ENCODE measurements at regions not wholly inside any gene's neighbourhood (a gene's known extent, or its start where the extent isn't known, plus 50 kb on each side); places are given as distances from the start of the nearest gene placed in this dataset.

DNA sequence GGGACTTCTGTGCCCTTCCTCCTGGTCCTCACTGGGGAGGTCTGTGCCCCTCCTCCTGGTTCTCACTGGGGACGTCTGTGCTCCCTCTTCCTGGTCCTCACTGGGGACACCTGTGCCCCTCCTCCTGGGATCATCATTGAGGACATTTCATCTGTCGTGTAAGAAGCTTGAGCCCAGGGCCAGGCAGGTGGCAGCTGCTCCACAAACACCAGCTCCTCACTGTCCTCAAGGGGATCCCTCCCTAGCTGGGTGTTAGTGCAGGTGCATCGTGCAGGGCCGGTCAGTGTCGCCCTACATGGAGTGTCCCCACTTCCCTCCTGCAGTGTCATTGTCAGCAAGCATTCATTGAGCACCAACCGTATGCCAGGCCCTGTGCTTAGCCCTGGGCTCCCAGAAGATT is 312.7 kb downstream of the PTPRU start:
- Histone ChIP-seq H3K4me3 (ENCODE audit: insufficient read depth, low read depth, low read length) (no peak overlapping the region), H3K36me3 (ENCODE audit: insufficient read depth, low read length) (no peaks in the 10 kb centered on the region), H3K27me3 (ENCODE audit: insufficient read depth, low read length) (no peaks in the 10 kb centered on the region), H3K79me2 (ENCODE audit: insufficient read depth, low read length) (no peaks in the 10 kb centered on the region), H3K4me2 (ENCODE audit: low read length) (no peak overlapping the region), H3K9me3 (ENCODE audit: insufficient read depth, low read depth, low read length) (no peaks in the 10 kb centered on the region), H4K20me1 (ENCODE audit: insufficient read depth, low read length) (no peaks in the 10 kb centered on the region), H2AFZ (ENCODE audit: low read depth, low read length) (no peak overlapping the region), H3K27ac (ENCODE audit: low read depth, low read length) (no peak overlapping the region), H3K9ac (ENCODE audit: low read length) (no peak overlapping the region), H3K4me1 (ENCODE audit: insufficient read depth, low read length) (no peaks in the 10 kb centered on the region)
- H3K36me3 Mint-ChIP-seq (ENCODE audit: low read depth, unreplicated experiment), result no peaks in the 10 kb centered on the region
- FAIRE-seq, result no peak
- H3K4me1 Mint-ChIP-seq (ENCODE audit: low read depth, unreplicated experiment), result no peaks in the 10 kb centered on the region
- H3K27me3 Mint-ChIP-seq (ENCODE audit: low read depth, unreplicated experiment), result peaks cover 31% of the 10 kb centered on the region
- TF ChIP-seq CTCF (IDR thresholded peaks at IDR 0.05; ENCODE audit: insufficient read depth, low read depth, low read length) (no peak), EZH2 (IDR thresholded peaks at IDR 0.05; ENCODE audit: insufficient read depth, low read length) (no peak)
- no peak overlapping the region for H3K4me3 Mint-ChIP-seq (ENCODE audit: unreplicated experiment)
- H3K27ac Mint-ChIP-seq (ENCODE audit: unreplicated experiment), result no peak overlapping the region
- H3K9me3 Mint-ChIP-seq (ENCODE audit: unreplicated experiment), result peaks cover 10% of the 10 kb centered on the region
- no peak for DNase-seq (ENCODE audit: low read depth)

GRCh38 chr1:29548091-29548490 is 311.8 kb downstream of the PTPRU start:
- no peak for TF ChIP-seq EZH2 (IDR thresholded peaks at IDR 0.05; ENCODE audit: insufficient read depth, low read length)
- TF ChIP-seq CTCF (IDR thresholded peaks at IDR 0.05; ENCODE audit: insufficient read depth, low read depth, low read length), result no peak
- no peak overlapping the region for H3K4me3 Mint-ChIP-seq (ENCODE audit: unreplicated experiment)
- H3K27ac Mint-ChIP-seq (ENCODE audit: unreplicated experiment), result no peak overlapping the region
- no peak overlapping the region for H3K9ac ChIP-seq (ENCODE audit: low read length)
- H2AFZ ChIP-seq (ENCODE audit: low read depth, low read length), result no peak overlapping the region
- DNase-seq (ENCODE audit: low read depth) (no peak), FAIRE-seq (no peak)
- H3K4me1 Mint-ChIP-seq (ENCODE audit: low read depth, unreplicated experiment), result no peaks in the 10 kb centered on the region
- H3K4me2 ChIP-seq (ENCODE audit: low read length), result no peak overlapping the region
- no peaks in the 10 kb centered on the region for H3K9me3 ChIP-seq (ENCODE audit: insufficient read depth, low read depth, low read length)
- H4K20me1 ChIP-seq (ENCODE audit: insufficient read depth, low read length), result no peaks in the 10 kb centered on the region
- no peak overlapping the region for H3K27ac ChIP-seq (ENCODE audit: low read depth, low read length)
- no peaks in the 10 kb centered on the region for H3K27me3 ChIP-seq (ENCODE audit: insufficient read depth, low read length)
- peaks cover 36% of the 10 kb centered on the region for H3K27me3 Mint-ChIP-seq (ENCODE audit: low read depth, unreplicated experiment)
- H3K36me3 ChIP-seq (ENCODE audit: insufficient read depth, low read length), result no peaks in the 10 kb centered on the region
- no peaks in the 10 kb centered on the region for H3K36me3 Mint-ChIP-seq (ENCODE audit: low read depth, unreplicated experiment)
- peaks cover 13% of the 10 kb centered on the region for H3K9me3 Mint-ChIP-seq (ENCODE audit: unreplicated experiment)
- H3K4me3 ChIP-seq (ENCODE audit: insufficient read depth, low read depth, low read length), result no peak overlapping the region
- H3K4me1 ChIP-seq (ENCODE audit: insufficient read depth, low read length), result no peaks in the 10 kb centered on the region
- H3K79me2 ChIP-seq (ENCODE audit: insufficient read depth, low read length), result no peaks in the 10 kb centered on the region

DNA sequence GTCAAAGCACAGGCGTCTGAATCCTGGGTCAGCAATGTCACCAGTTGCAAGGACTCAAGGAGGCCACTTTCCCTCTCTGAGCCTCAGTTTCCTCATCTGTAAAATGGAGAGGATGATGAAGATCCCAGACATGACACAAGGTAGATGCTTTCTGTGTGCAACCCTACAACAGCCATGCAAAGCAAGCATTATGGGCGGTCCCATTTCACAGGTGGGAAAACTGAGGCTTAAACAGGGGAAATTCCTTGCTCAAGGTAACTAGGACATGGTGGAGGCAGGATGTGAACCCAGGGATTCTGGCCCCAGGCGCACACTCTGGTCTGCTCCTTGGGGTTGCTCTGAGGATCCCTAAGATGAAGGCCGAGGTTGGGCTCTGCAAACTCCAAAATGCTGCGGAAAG is 311.0 kb downstream of the PTPRU start:
- Histone ChIP-seq H3K27ac (ENCODE audit: low read depth, low read length) (no peak overlapping the region), H3K4me3 (ENCODE audit: insufficient read depth, low read depth, low read length) (no peak overlapping the region), H3K27me3 (ENCODE audit: insufficient read depth, low read length) (no peaks in the 10 kb centered on the region), H3K4me1 (ENCODE audit: insufficient read depth, low read length) (no peaks in the 10 kb centered on the region), H4K20me1 (ENCODE audit: insufficient read depth, low read length) (no peaks in the 10 kb centered on the region), H3K4me2 (ENCODE audit: low read length) (no peak overlapping the region), H3K9me3 (ENCODE audit: insufficient read depth, low read depth, low read length) (no peaks in the 10 kb centered on the region), H3K36me3 (ENCODE audit: insufficient read depth, low read length) (no peaks in the 10 kb centered on the region), H2AFZ (ENCODE audit: low read depth, low read length) (no peak overlapping the region), H3K9ac (ENCODE audit: low read length) (no peak overlapping the region), H3K79me2 (ENCODE audit: insufficient read depth, low read length) (no peaks in the 10 kb centered on the region)
- H3K4me3 Mint-ChIP-seq (ENCODE audit: unreplicated experiment), result no peak overlapping the region
- no peak for TF ChIP-seq EZH2 (IDR thresholded peaks at IDR 0.05; ENCODE audit: insufficient read depth, low read length)
- TF ChIP-seq CTCF (IDR thresholded peaks at IDR 0.05; ENCODE audit: insufficient read depth, low read depth, low read length), result no peak
- no peaks in the 10 kb centered on the region for H3K4me1 Mint-ChIP-seq (ENCODE audit: low read depth, unreplicated experiment)
- DNase-seq (ENCODE audit: low read depth) (no peak), FAIRE-seq (no peak)
- H3K9me3 Mint-ChIP-seq (ENCODE audit: unreplicated experiment), result peaks cover 15% of the 10 kb centered on the region
- H3K27ac Mint-ChIP-seq (ENCODE audit: unreplicated experiment), result no peak overlapping the region
- H3K27me3 Mint-ChIP-seq (ENCODE audit: low read depth, unreplicated experiment), result peaks cover 40% of the 10 kb centered on the region
- H3K36me3 Mint-ChIP-seq (ENCODE audit: low read depth, unreplicated experiment), result no peaks in the 10 kb centered on the region
